HFFc6 (cell line): ENCODE measurements at regions not wholly inside any gene's neighbourhood (a gene's known extent, or its start where the extent isn't known, plus 50 kb on each side); places are given as distances from the start of the nearest gene placed in this dataset.

Experiments
- DNase-seq: peaks from one replicate; pipeline ENCODE4 v3.0.0-alpha.2; 2018
- H3K27ac Mint-ChIP-seq: 2 replicates; pipeline ENCODE4 v1.8.0; 2020; ENCODE audit warnings: mild to moderate bottlenecking, mixed read lengths
- H3K27me3 Mint-ChIP-seq: 2 replicates; pipeline ENCODE4 v1.8.0; 2021; ENCODE audit warnings: mild to moderate bottlenecking, moderate library complexity, mixed read lengths; ENCODE audit not compliant: insufficient read depth
- H3K36me3 Mint-ChIP-seq: 2 replicates; pipeline ENCODE4 v1.8.0; 2021; ENCODE audit warnings: low read depth, mixed read lengths
- H3K4me1 Mint-ChIP-seq: 2 replicates; pipeline ENCODE4 v1.8.0; 2020; ENCODE audit warnings: low read depth, mixed read lengths
- H3K4me3 Mint-ChIP-seq: 2 replicates; pipeline ENCODE4 v1.8.0; 2020; ENCODE audit warnings: mild to moderate bottlenecking, moderate library complexity, mixed read lengths
- H3K9me3 Mint-ChIP-seq: 2 replicates; pipeline ENCODE4 v1.8.0; 2020; ENCODE audit warnings: mild to moderate bottlenecking, mixed read lengths
- TF ChIP-seq, protein P1 (sequence below): fragments of 200-600 bp; sonication (generic); IDR thresholded peaks from 2 replicates; pipeline ENCODE4 v1.5.0; 2021; ENCODE audit warnings: antibody characterized with exemption, mild to moderate bottlenecking

- no peaks in the 10 kb centered on the region for H3K4me1 Mint-ChIP-seq
- no peak for DNase-seq
- no peak overlapping the region for H3K4me3 Mint-ChIP-seq
- H3K36me3 Mint-ChIP-seq: 0 out of 2 replicates have a peak, but pooled peaks cover 4% of the 10 kb centered on the region
- TF ChIP-seq, protein P1, sequence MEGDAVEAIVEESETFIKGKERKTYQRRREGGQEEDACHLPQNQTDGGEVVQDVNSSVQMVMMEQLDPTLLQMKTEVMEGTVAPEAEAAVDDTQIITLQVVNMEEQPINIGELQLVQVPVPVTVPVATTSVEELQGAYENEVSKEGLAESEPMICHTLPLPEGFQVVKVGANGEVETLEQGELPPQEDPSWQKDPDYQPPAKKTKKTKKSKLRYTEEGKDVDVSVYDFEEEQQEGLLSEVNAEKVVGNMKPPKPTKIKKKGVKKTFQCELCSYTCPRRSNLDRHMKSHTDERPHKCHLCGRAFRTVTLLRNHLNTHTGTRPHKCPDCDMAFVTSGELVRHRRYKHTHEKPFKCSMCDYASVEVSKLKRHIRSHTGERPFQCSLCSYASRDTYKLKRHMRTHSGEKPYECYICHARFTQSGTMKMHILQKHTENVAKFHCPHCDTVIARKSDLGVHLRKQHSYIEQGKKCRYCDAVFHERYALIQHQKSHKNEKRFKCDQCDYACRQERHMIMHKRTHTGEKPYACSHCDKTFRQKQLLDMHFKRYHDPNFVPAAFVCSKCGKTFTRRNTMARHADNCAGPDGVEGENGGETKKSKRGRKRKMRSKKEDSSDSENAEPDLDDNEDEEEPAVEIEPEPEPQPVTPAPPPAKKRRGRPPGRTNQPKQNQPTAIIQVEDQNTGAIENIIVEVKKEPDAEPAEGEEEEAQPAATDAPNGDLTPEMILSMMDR: no peak
- no peaks in the 10 kb centered on the region; the same call in 1 of the 2 replicates for H3K27me3 Mint-ChIP-seq
- H3K9me3 Mint-ChIP-seq: peaks cover 10% of the 10 kb centered on the region
- no peak overlapping the region for H3K27ac Mint-ChIP-seq
Observed at GRCh38 chr13:89936256-89936655, 1411.2 kb upstream of the MIR17HG start.

GRCh38 chr13:89937420-89937819 lies 1410.1 kb upstream of the MIR17HG start:
- Mint-ChIP-seq H3K4me3 (no peak overlapping the region), H3K36me3 (0 out of 2 replicates have a peak, but pooled peaks cover 4% of the 10 kb centered on the region)
- TF ChIP-seq, protein P1: no peak

GRCh38 chr13:89940383-89940782 lies 1407.1 kb upstream of the MIR17HG start:
- Mint-ChIP-seq H3K36me3 (no peaks in the 10 kb centered on the region), H3K27ac (no peak overlapping the region), H3K4me3 (no peak overlapping the region), H3K27me3 (no peaks in the 10 kb centered on the region; the same call in 1 of the 2 replicates), H3K9me3 (0 out of 2 replicates have a peak, but pooled peaks cover 5% of the 10 kb centered on the region), H3K4me1 (no peaks in the 10 kb centered on the region)
- DNase-seq: no peak
- TF ChIP-seq, protein P1: no peak

More at GRCh38 chr13:89937420-89937819, 1410.1 kb upstream of the MIR17HG start:
- H3K27ac Mint-ChIP-seq: no peak overlapping the region
- peaks cover 10% of the 10 kb centered on the region for H3K9me3 Mint-ChIP-seq
- H3K4me1 Mint-ChIP-seq: no peaks in the 10 kb centered on the region
- no peak for DNase-seq
- no peaks in the 10 kb centered on the region; the same call in 1 of the 2 replicates for H3K27me3 Mint-ChIP-seq

GRCh38 chr13:89943139-89943538 lies 1404.3 kb upstream of the MIR17HG start:
- TF ChIP-seq, protein P1: no peak
- Mint-ChIP-seq H3K36me3 (no peaks in the 10 kb centered on the region), H3K27ac (no peak overlapping the region), H3K27me3 (no peaks in the 10 kb centered on the region), H3K4me3 (no peak overlapping the region), H3K9me3 (peaks cover 13% of the 10 kb centered on the region), H3K4me1 (no peaks in the 10 kb centered on the region)
- DNase-seq: no peak

GRCh38 chr13:89950225-89950624 lies 1397.3 kb upstream of the MIR17HG start:
- H3K4me3 Mint-ChIP-seq: no peak overlapping the region
- no peak for DNase-seq
- H3K27me3 Mint-ChIP-seq: no peaks in the 10 kb centered on the region
- H3K9me3 Mint-ChIP-seq: peaks cover 14% of the 10 kb centered on the region
- H3K36me3 Mint-ChIP-seq: no peaks in the 10 kb centered on the region
- H3K27ac Mint-ChIP-seq: no peak overlapping the region
- H3K4me1 Mint-ChIP-seq: no peaks in the 10 kb centered on the region
- TF ChIP-seq, protein P1: no peak

GRCh38 chr13:89951341-89951740 lies 1396.1 kb upstream of the MIR17HG start:
- no peak overlapping the region for H3K27ac Mint-ChIP-seq
- TF ChIP-seq, protein P1: no peak
- no peak overlapping the region for H3K4me3 Mint-ChIP-seq
- H3K9me3 Mint-ChIP-seq: peaks cover 14% of the 10 kb centered on the region
- H3K36me3 Mint-ChIP-seq: no peaks in the 10 kb centered on the region
- no peaks in the 10 kb centered on the region for H3K27me3 Mint-ChIP-seq
- no peaks in the 10 kb centered on the region for H3K4me1 Mint-ChIP-seq
- DNase-seq: no peak
